ENCODE measurements at regions not wholly inside any gene's neighbourhood (a gene's known extent, or its start where the extent isn't known, plus 50 kb on each side); places are given as distances from the start of the nearest gene placed in this dataset.

DNA sequence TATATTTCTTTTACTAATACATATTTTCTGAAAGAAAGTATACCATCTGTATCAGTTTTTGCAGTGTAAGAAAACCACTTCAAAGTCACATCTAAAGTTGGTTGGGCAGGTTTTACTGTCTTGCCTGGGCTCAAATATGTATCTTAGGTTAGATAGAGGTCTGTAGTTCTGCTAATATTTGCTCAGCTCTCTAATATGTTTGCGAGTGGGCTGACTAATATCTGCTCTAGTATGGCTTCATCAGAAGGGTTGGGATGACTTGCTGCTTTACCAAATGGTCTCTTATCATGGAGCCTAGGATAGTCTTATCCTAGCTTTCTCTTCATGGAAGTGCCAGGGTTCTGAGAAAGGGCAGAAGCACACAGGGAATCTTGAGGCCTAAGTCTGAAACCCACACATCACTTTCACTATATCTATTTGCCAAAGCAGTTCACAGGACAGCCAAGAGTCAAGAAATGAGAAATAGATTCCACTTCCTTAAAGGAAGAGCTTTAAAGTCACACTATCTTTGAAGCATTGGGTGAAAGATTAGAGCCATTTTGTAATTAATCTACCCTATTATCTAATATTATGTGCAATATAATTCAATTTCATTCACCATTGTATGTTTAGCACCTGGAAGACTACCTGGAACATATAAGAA is 610.0 kb downstream of the KCNJ3 start:
- no peak for DNase-seq (ENCODE audit: low read depth in 2 of 2)

DNA sequence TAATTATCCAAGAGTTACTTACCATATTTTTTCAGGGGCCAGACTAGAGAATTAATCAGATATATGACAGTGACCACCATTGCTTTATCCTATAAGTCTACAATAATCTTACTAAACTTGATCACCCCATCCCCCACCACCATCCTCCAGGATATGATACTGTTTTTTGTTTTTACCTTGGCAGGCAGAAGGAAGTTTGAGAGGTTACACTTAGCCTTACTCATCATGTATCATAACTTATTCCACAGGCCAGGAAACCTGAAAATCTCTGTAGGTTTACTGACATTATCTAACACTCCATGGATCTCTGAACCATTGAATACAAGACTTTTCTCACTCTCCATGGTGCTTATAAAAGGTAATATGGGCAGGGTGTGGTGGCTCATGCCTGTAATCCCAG is 602.7 kb downstream of the KCNJ3 start:
- DNase-seq (ENCODE audit: low read depth in 2 of 2) = no peak

DNA sequence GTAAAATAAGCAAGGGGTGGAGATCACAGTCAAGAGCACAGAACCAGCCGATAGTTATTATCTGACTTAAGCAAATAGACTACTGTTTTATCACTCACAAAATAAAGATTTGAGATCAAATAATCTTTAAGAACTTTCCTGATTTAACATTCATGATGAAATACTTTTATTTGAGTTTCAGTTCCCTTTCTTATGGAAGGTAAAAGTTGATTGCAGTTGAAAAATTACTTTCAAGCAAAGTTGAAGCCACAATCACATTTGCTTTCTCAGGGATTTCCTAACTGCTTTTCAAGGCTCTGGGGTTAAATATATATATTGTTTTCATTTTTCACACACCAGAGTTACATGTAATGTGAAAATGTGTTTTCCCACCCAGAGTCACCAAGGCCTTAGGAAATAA is 599.5 kb downstream of the KCNJ3 start:
- DNase-seq (ENCODE audit: low read depth in 2 of 2) = no peak

- DNase-seq (ENCODE audit: low read depth in 2 of 2) = no peak
These were observed 595.9 kb downstream of the KCNJ3 start for GRCh38 chr2:155294358-155294757.

- DNase-seq (ENCODE audit: low read depth in 2 of 2) = no peak
These were observed 583.4 kb downstream of the KCNJ3 start for GRCh38 chr2:155281907-155282306.

DNA sequence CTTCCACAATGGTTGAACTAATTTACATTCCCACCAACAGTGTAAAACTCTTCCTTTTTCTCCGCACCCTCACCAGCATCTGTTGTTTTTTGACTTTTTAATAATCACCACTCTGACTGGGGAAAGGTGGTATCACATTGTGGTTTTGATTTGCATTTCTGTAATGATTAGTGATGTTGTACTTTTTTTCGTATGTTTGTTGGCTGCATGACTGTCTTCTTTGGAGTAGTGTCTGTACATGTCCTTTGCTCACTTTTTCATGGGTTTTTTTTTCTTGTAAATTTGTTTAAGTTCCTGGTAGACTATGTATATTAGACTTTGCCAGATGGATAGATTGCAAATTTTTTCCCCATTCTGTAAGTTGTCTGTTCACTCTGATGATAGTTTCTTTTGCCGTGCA is 574.8 kb downstream of the KCNJ3 start:
- no peak for DNase-seq (ENCODE audit: low read depth in 2 of 2)

DNA sequence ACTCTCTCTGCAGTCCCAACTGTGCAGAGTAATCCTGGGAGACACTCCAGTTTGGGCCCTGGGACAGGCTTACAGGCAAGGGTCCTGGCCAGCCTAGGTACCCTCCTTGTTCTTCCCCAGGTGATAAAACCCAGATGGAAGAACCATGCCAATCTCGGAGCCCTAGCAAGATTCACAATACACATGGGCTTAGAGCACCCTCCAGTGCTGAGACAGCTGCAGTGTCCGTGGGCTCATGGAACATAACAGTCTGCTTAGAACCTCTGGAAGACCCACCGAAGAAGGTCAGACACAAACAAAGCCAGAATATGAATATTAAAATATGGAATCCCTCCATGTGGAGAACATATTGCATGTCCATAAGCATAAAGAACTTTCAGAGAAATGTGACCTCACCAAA is 568.1 kb downstream of the KCNJ3 start:
- DNase-seq (ENCODE audit: low read depth in 2 of 2) = no peak

- DNase-seq (ENCODE audit: low read depth in 2 of 2) = no peak
These were observed 567.6 kb downstream of the KCNJ3 start for GRCh38 chr2:155266109-155266508.

DNA sequence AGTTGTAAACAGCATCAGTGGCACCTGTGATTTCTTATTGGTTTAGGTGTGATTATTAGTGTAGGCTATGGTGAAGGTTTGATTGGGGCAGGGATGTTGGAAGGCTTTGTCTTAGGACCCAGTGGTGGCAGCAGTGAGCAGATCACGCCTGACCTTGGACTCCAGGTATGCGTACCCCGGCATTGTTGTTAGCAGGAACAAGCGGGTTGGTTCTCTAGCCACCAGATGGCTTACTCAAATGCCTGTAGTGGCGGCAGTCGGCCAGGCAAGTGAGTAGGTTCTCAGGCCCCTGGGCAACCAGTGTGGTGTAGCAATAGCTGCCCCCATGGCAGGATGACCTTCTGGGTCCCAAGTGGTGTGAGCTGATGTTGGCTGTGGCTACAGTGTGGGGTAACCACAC is 558.3 kb downstream of the KCNJ3 start:
- no peak for DNase-seq (ENCODE audit: low read depth in 2 of 2)

GRCh38 chr2:155250800-155251199 is 552.3 kb downstream of the KCNJ3 start:
- DNase-seq (ENCODE audit: low read depth in 2 of 2) = no peak

GRCh38 chr2:155240176-155240575 is 541.7 kb downstream of the KCNJ3 start:
- DNase-seq (ENCODE audit: low read depth in 2 of 2) = no peak

DNA sequence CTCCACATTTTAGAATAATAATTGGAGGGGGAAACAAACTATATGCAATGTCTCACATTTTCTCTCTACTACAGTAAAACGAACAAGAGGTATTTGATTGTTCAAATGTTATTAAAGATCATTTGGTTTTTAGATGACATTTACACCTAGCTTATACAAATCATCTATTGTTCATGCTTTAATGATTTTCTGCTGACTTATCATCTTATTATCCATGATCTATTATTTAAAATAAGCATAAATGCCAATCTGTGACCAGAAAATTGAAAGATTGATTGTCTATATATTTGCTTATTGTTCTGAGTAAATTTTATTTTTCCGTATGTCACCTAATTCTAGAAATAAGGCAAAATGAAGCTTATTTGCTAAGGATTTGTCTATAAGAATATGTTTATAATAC is 537.2 kb downstream of the KCNJ3 start:
- DNase-seq (ENCODE audit: low read depth in 2 of 2) = no peak

GRCh38 chr2:155223781-155224406 is 525.4 kb downstream of the KCNJ3 start:
- no peak for DNase-seq (ENCODE audit: low read depth in 2 of 2)

- DNase-seq (ENCODE audit: low read depth in 2 of 2) = no peak
These were observed 520.5 kb downstream of the KCNJ3 start for GRCh38 chr2:155218945-155219344.

- DNase-seq (ENCODE audit: low read depth in 2 of 2) = no peak
These were observed 519.9 kb downstream of the KCNJ3 start for GRCh38 chr2:155218292-155218924.

- no peak for DNase-seq (ENCODE audit: low read depth in 2 of 2)
These were observed 516.7 kb downstream of the KCNJ3 start for GRCh38 chr2:155215037-155215707.

GRCh38 chr2:155209696-155210450 is 511.4 kb downstream of the KCNJ3 start:
- no peak for DNase-seq (ENCODE audit: low read depth in 2 of 2)

GRCh38 chr2:155203178-155203577 is 504.7 kb downstream of the KCNJ3 start:
- DNase-seq (ENCODE audit: low read depth in 2 of 2) = no peak

DNA sequence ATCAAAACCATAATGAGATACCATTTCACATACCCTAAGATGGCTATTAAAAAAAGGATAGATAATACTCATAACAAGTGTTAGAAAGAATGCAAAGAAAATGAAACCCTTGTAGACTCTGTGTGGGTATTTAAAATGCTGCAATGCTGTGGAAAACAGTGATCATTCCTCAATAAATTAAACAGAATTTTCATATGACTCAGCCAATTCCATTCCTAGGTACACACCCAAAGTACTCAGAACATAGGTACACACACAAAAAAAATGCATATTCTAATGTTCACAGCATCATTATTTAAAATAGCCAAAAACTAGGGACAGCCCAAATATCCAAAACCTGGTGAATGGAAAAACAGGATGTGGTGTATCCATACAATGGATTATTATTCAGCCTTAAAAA is 502.3 kb downstream of the KCNJ3 start:
- DNase-seq (ENCODE audit: low read depth in 2 of 2) = no peak

GRCh38 chr2:155190342-155190741 is 491.8 kb downstream of the KCNJ3 start:
- DNase-seq (ENCODE audit: low read depth in 2 of 2) = no peak

DNA sequence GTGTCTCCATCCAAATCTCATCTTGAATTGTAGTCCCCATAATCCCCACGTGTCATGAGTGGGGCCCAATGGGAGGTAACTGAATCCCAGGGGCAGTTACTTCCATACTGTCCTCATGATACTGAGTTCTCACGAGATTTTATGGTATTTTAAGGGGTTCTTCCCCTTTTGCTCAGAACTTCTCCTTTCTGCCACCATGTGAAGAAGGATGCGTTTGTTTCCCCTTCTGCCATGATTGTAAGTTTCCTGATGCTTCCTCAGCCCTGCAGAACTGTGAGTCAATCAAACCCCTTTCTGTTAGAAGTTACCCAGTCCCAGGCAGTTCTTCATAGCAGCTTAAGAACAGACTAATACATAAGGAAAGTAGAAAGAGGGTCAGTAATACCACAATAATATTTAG is 480.4 kb downstream of the KCNJ3 start:
- no peak for DNase-seq (ENCODE audit: low read depth in 2 of 2)

GRCh38 chr2:155176345-155176744 is 477.9 kb downstream of the KCNJ3 start:
- DNase-seq (ENCODE audit: low read depth in 2 of 2) = no peak
